ENCODE measurements at regions not wholly inside any gene's neighbourhood (a gene's known extent, or its start where the extent isn't known, plus 50 kb on each side); places are given as distances from the start of the nearest gene placed in this dataset.

DNA sequence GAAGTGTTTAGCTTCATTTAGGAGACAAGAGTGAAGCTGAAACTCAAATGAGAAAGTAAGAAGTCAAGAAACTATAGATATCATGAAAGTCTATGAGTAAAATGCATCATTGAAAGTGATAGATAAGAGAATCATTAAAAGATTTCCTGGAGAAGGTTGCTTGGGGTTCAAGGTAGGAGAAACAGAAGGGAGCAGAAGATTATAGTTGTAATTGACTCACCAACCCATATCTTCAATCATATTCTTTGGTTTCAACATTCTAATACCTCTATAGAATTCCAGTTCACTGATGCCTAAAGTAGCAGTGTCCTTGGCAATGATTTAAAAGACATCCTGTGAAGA lies 365.7 kb upstream of the RIOK2 start:
- no peak for TF ChIP-seq CTCF (IDR thresholded peaks at IDR 0.05)
- H3K4me3 Mint-ChIP-seq = no peak overlapping the region
- no peaks in the 10 kb centered on the region; the same call in 1 of the 2 replicates for H3K9me3 Mint-ChIP-seq
- DNase-seq = no peak
- no peak overlapping the region for H3K27ac Mint-ChIP-seq
- no peaks in the 10 kb centered on the region for H3K27me3 Mint-ChIP-seq (ENCODE audit: insufficient read depth)
- H3K4me1 Mint-ChIP-seq (ENCODE audit: low read depth) = peaks cover 38% of the 10 kb centered on the region
- peaks cover 8% of the 10 kb centered on the region; the same call in 1 of the 2 replicates for H3K36me3 Mint-ChIP-seq (ENCODE audit: low read depth)

- Mint-ChIP-seq H3K27me3 (ENCODE audit: insufficient read depth) (no peaks in the 10 kb centered on the region), H3K4me3 (no peak overlapping the region), H3K36me3 (ENCODE audit: low read depth) (peaks cover 8% of the 10 kb centered on the region; the same call in 1 of the 2 replicates), H3K4me1 (ENCODE audit: low read depth) (peaks cover 38% of the 10 kb centered on the region), H3K9me3 (no peaks in the 10 kb centered on the region; the same call in 1 of the 2 replicates), H3K27ac (no peak overlapping the region)
- TF ChIP-seq CTCF (IDR thresholded peaks at IDR 0.05) = no peak
- no peak for DNase-seq
These were observed 366.4 kb upstream of the RIOK2 start for GRCh38 chr5:97549496-97549895.

- Mint-ChIP-seq H3K9me3 (no peaks in the 10 kb centered on the region; the same call in 1 of the 2 replicates), H3K4me1 (ENCODE audit: low read depth) (peaks cover 38% of the 10 kb centered on the region), H3K4me3 (no peak overlapping the region), H3K36me3 (ENCODE audit: low read depth) (peaks cover 8% of the 10 kb centered on the region; the same call in 1 of the 2 replicates), H3K27me3 (ENCODE audit: insufficient read depth) (no peaks in the 10 kb centered on the region), H3K27ac (no peak overlapping the region)
- TF ChIP-seq CTCF (IDR thresholded peaks at IDR 0.05) = no peak
- peak; percentile 71 for DNase-seq
These were observed 367.1 kb upstream of the RIOK2 start for GRCh38 chr5:97550164-97550563.

- H3K9me3 Mint-ChIP-seq = no peaks in the 10 kb centered on the region; the same call in 1 of the 2 replicates
- no peak overlapping the region for H3K27ac Mint-ChIP-seq
- peaks cover 38% of the 10 kb centered on the region for H3K4me1 Mint-ChIP-seq (ENCODE audit: low read depth)
- H3K4me3 Mint-ChIP-seq = no peak overlapping the region
- H3K36me3 Mint-ChIP-seq (ENCODE audit: low read depth) = peaks cover 8% of the 10 kb centered on the region; the same call in 1 of the 2 replicates
- H3K27me3 Mint-ChIP-seq (ENCODE audit: insufficient read depth) = no peaks in the 10 kb centered on the region
- TF ChIP-seq CTCF (IDR thresholded peaks at IDR 0.05) = no peak
- no peak for DNase-seq
These were observed 367.8 kb upstream of the RIOK2 start for GRCh38 chr5:97550818-97551217.

DNA sequence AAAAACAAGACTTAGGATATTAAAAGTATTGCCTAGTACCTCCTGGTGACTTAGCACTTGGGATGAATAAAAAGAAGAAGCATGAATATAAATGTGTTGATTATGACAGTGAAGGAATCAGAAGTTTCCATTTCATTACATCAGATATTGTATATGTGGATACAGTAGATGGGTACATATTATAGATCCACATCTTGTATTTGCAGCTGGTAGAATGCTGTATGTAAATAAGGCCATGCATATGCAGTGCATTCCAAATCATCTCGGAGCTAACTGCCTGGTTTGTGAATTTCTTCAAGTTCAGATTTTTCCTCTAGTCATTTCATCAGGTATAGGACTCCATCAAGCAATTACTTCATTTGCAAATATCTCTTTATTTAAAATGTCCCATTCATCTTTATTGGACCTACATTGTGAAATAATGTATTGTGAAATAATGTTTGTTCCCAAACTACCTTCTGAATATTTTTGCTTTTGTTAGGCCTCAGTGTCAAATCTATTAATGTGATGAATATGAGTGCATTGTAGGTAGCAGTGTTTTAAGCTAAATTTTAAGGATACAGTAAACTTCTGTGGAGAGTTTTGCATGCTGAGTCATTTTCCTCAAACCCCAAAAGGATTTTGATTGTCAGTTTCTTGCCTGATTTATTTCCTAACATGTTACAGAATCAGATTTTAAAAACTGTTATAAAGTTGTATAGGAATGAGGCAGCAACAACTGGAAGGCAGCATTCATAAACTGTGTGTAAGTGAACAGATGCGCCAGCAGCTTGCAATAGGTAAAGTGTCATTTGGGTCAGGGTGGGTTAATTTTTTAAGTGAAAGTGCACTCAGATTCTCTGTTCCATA lies 370.8 kb upstream of the RIOK2 start:
- no peaks in the 10 kb centered on the region for H3K36me3 Mint-ChIP-seq (ENCODE audit: low read depth)
- DNase-seq = no peak
- peak overlapping the region; percentile 87 for H3K27ac Mint-ChIP-seq

More for the DNA sequence above, 370.8 kb upstream of the RIOK2 start:
- Mint-ChIP-seq H3K9me3 (no peaks in the 10 kb centered on the region), H3K4me3 (no peak overlapping the region), H3K4me1 (ENCODE audit: low read depth) (peaks cover 38% of the 10 kb centered on the region), H3K27me3 (ENCODE audit: insufficient read depth) (peaks cover 1% of the 10 kb centered on the region; the same call in 1 of the 2 replicates)
- no peak for TF ChIP-seq CTCF (IDR thresholded peaks at IDR 0.05)

Measured in HFFc6 (cell line).